ENCODE measurements at regions not wholly inside any gene's neighbourhood (a gene's known extent, or its start where the extent isn't known, plus 50 kb on each side); places are given as distances from the start of the nearest gene placed in this dataset.

DNA sequence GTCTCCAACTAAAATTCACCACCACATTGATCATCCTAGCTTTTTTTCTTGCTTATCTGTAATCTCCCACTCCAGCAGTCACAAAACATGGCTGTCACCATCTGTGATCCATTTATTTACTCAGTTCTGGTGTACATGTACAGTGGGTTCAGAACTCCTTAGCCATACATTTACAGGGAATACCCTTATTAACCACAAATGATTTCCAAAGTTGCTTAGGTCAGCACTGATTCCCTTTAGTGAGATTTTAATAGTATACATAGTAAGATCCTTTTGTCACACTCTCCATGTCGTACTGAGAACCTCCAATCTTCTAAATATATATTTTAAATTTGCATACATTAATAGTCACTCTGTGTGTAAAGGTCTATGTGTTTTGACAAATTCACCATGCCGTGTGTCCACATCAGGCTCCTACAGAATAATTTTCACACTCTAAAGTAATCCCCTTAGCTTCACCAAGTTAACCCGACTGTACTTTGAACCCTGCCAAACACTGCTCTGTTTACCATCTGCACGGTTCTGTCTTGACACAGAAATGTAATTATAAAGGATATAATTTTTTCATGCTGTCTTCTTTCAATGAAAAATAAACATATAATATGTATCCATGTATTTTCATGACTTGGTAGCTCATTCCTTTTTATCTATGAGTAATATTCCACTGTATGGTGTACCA, 473.6 kb upstream of the ZP4 start:
- ATAC-seq (no peak), DNase-seq (ENCODE audit: low spot score) (no peak)
- no peaks in the 10 kb centered on the region for H3K27me3 Mint-ChIP-seq (ENCODE audit: low read depth)
- TF ChIP-seq, protein P1, sequence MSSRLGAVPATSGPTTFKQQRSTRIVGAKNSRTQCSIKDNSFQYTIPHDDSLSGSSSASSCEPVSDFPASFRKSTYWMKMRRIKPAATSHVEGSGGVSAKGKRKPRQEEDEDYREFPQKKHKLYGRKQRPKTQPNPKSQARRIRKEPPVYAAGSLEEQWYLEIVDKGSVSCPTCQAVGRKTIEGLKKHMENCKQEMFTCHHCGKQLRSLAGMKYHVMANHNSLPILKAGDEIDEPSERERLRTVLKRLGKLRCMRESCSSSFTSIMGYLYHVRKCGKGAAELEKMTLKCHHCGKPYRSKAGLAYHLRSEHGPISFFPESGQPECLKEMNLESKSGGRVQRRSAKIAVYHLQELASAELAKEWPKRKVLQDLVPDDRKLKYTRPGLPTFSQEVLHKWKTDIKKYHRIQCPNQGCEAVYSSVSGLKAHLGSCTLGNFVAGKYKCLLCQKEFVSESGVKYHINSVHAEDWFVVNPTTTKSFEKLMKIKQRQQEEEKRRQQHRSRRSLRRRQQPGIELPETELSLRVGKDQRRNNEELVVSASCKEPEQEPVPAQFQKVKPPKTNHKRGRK (CRISPR knock-in tag; IDR thresholded peaks at IDR 0.05; ENCODE audit: borderline replicate concordance): no peak
- TF ChIP-seq EMX1 (CRISPR knock-in tag; IDR thresholded peaks at IDR 0.05): no peak
- no peak for TF ChIP-seq ESRRA (CRISPR knock-in tag; IDR thresholded peaks at IDR 0.05; ENCODE audit: borderline replicate concordance)
- no peak for TF ChIP-seq ZNF416 (CRISPR knock-in tag; IDR thresholded peaks at IDR 0.05)
- TF ChIP-seq SMAD3 (CRISPR knock-in tag; IDR thresholded peaks at IDR 0.05; ENCODE audit: borderline replicate concordance): no peak
- no peak for TF ChIP-seq SOX15 (CRISPR knock-in tag; IDR thresholded peaks at IDR 0.05)
- no peak for TF ChIP-seq NFE2L1 (CRISPR knock-in tag; IDR thresholded peaks at IDR 0.05)
- TF ChIP-seq, protein P2, sequence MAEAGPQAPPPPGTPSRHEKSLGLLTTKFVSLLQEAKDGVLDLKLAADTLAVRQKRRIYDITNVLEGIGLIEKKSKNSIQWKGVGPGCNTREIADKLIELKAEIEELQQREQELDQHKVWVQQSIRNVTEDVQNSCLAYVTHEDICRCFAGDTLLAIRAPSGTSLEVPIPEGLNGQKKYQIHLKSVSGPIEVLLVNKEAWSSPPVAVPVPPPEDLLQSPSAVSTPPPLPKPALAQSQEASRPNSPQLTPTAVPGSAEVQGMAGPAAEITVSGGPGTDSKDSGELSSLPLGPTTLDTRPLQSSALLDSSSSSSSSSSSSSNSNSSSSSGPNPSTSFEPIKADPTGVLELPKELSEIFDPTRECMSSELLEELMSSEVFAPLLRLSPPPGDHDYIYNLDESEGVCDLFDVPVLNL (CRISPR knock-in tag; IDR thresholded peaks at IDR 0.05; ENCODE audit: borderline replicate concordance, low read depth): no peak
- TF ChIP-seq, protein P3, sequence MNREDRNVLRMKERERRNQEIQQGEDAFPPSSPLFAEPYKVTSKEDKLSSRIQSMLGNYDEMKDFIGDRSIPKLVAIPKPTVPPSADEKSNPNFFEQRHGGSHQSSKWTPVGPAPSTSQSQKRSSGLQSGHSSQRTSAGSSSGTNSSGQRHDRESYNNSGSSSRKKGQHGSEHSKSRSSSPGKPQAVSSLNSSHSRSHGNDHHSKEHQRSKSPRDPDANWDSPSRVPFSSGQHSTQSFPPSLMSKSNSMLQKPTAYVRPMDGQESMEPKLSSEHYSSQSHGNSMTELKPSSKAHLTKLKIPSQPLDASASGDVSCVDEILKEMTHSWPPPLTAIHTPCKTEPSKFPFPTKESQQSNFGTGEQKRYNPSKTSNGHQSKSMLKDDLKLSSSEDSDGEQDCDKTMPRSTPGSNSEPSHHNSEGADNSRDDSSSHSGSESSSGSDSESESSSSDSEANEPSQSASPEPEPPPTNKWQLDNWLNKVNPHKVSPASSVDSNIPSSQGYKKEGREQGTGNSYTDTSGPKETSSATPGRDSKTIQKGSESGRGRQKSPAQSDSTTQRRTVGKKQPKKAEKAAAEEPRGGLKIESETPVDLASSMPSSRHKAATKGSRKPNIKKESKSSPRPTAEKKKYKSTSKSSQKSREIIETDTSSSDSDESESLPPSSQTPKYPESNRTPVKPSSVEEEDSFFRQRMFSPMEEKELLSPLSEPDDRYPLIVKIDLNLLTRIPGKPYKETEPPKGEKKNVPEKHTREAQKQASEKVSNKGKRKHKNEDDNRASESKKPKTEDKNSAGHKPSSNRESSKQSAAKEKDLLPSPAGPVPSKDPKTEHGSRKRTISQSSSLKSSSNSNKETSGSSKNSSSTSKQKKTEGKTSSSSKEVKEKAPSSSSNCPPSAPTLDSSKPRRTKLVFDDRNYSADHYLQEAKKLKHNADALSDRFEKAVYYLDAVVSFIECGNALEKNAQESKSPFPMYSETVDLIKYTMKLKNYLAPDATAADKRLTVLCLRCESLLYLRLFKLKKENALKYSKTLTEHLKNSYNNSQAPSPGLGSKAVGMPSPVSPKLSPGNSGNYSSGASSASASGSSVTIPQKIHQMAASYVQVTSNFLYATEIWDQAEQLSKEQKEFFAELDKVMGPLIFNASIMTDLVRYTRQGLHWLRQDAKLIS (CRISPR knock-in tag; IDR thresholded peaks at IDR 0.05; ENCODE audit: borderline replicate concordance): no peak
- TF ChIP-seq, protein P4, sequence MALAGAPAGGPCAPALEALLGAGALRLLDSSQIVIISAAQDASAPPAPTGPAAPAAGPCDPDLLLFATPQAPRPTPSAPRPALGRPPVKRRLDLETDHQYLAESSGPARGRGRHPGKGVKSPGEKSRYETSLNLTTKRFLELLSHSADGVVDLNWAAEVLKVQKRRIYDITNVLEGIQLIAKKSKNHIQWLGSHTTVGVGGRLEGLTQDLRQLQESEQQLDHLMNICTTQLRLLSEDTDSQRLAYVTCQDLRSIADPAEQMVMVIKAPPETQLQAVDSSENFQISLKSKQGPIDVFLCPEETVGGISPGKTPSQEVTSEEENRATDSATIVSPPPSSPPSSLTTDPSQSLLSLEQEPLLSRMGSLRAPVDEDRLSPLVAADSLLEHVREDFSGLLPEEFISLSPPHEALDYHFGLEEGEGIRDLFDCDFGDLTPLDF (CRISPR knock-in tag; IDR thresholded peaks at IDR 0.05): no peak
- TF ChIP-seq, protein P5, sequence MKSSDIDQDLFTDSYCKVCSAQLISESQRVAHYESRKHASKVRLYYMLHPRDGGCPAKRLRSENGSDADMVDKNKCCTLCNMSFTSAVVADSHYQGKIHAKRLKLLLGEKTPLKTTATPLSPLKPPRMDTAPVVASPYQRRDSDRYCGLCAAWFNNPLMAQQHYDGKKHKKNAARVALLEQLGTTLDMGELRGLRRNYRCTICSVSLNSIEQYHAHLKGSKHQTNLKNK (CRISPR knock-in tag; IDR thresholded peaks at IDR 0.05): no peak
- TF ChIP-seq, protein P6, sequence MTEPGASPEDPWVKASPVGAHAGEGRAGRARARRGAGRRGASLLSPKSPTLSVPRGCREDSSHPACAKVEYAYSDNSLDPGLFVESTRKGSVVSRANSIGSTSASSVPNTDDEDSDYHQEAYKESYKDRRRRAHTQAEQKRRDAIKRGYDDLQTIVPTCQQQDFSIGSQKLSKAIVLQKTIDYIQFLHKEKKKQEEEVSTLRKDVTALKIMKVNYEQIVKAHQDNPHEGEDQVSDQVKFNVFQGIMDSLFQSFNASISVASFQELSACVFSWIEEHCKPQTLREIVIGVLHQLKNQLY (CRISPR knock-in tag; IDR thresholded peaks at IDR 0.05): no peak
- TF ChIP-seq, protein P7, sequence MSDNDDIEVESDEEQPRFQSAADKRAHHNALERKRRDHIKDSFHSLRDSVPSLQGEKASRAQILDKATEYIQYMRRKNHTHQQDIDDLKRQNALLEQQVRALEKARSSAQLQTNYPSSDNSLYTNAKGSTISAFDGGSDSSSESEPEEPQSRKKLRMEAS (CRISPR knock-in tag; IDR thresholded peaks at IDR 0.05): no peak
- TF ChIP-seq JAZF1 (CRISPR knock-in tag; IDR thresholded peaks at IDR 0.05): no peak
- TF ChIP-seq ATF1 (CRISPR knock-in tag; IDR thresholded peaks at IDR 0.05): no peak
- TF ChIP-seq GTF2I (CRISPR knock-in tag; conservative IDR thresholded peaks at IDR 0.05): no peak
- no peak overlapping the region for H3K27ac Mint-ChIP-seq
- H3K36me3 Mint-ChIP-seq: peaks cover 3% of the 10 kb centered on the region; the same call in 1 of the 2 replicates
- ChIA-PET POLR2A (interaction anchor here (0.7 kb wide), 1 partner anchor 413 kb away, joined by 3 read pairs; no protein-coding TSS in a partner anchor), CTCF (no interaction called here)
- H3K9me3 Mint-ChIP-seq: peaks cover 13% of the 10 kb centered on the region
- no peaks in the 10 kb centered on the region for H3K4me1 Mint-ChIP-seq
- H3K4me3 Mint-ChIP-seq: no peak overlapping the region
